NK-92 treated with Interleukin-12 subunit alpha and Interleukin-12 subunit beta, amount 100 ng/mL, for 24 hours (cell line): ENCODE measurements at regions not wholly inside any gene's neighbourhood (a gene's known extent, or its start where the extent isn't known, plus 50 kb on each side); places are given as distances from the start of the nearest gene placed in this dataset.

Experiments
- DNase-seq: peaks from one replicate; lab custom pipeline; 2025; lab: John Stamatoyannopoulos, UW

DNA sequence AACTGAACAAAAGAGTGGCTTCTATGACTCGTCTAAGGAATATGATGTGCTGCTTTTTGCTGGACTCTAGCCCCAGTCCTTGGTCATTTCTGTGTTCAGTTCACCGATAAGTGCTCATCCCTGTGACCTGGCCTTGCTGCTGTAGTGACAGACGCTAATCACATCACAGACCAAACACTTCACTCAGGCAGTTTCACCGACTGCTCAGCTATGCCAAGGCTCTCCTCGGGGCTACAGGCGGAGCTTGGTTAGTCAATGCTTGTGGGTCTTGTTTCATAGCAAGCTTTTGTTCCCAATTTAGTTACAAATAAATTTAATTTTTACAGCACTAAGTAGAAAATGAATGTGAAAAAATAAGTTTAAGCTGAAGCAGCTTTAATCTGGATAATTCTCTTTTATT is 190.8 kb upstream of the PRKCQ start:
- DNase-seq: no peak

DNA sequence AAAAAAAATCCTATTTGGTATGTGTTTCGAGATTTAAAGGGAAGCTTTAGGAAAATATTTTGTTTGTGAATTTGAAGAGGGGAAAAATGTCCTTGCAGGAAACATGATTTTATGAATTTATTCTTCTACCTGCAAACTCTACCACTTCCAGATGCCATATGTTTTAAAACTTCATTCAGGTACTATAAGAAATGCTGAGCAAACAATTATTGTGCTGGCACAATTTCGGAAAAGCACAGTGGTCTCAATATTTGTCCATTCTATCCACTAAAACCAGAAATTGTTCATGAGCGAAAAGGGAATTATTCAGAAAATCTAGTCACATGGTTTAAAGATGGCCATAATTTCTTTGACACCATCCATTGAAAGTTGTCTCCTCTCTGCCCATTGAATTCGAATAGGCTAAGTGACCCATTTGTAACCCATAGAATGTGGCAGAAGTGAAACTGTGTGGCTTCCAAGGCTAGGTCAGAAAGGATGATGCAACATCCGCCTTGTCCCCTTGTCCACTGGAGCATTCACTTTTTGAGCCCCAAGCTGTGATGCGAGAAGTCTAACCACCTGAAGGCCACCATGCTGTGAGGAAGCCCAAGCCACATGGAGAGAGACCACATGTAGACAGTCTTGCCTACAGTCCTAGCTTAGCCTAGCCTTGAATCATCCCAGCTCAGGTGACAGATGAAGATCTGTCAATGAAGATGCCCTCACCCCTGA is 189.8 kb upstream of the PRKCQ start:
- no peak for DNase-seq

DNA sequence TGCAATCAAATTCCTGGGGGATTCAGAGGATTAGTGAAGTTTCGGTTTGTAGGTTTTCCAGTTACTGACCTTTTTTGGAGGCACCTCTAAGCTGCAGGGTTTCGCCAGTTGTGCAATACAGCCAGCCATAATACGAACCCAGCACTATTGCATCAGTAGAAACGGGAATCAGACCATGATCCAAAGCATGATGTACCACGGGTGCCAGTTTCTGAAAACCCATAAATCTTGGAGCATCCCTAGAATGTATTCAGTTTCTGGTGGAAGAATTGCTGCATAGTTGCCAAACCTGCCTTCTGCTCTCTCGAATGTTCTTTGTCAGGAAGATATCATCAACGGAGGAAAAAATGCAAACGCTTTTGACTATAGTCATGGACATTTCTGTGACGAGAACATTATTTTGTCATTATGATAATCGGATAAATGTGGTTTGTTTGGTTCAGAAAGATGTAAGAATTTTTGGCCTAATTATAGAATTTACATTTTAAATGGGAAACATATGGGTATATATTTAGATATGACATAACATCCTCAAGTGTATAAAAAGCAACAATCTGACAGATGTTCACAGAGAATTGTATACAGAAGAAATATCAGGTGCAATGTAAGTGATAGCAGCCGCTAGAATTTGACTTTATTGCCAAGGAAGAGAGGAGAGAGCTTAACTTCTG is 186.2 kb upstream of the PRKCQ start:
- no peak for DNase-seq

DNA sequence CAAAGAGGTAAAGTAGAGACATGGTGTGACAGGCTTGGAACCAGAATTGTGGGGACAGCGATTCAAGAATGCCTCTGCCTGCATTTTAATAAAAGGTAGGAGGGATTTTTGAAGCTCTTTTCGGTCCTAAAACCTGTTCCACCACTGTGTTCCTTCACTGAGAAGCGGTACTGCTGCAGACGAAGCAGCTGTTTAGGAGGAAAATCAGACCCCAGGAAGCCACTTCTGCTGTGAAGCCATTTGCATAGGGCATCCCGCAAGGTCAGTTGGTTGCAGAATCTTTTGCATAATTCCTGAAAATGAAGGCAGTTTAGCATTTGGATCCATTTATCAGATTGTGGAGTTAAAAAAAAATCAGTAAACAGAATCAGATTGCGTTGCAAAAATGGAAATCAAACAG is 183.3 kb upstream of the PRKCQ start:
- DNase-seq: no peak

DNA sequence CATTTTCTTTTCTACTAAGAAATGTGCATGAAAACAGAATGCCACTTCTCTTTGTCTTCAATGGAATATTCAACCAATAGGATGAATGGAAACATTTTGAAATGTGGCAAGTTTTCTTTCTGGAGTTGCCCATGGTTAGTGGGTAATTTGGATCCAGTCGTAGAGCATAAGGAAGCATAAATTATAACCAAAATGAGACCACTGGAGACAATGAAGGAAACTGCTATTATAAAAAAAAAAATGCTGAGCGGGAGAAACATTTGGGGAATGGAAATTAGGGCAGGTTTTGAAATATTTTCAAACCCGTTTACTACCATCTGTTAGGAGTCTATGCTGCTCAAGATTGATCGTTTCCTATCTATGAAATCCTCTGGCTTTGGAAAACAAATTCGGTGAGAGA is 182.9 kb upstream of the PRKCQ start:
- no peak for DNase-seq

DNA sequence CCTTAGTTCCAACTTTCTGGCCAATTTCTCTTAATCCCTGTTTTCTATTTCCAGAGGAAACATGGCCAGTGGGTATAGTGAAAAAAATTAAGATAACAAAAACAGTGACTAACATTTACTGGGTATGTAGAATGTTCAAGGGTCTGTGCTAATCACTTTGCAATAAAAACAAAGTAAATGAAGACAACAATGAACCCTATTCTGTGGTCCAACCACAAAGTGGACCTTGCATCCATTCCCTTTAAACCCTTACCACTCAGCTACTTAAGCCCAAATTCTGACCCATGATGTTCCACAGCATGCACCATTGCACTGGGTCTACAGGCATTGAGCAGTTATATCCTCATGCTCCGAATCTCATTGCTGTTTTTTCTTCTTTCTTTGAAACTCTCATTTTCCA is 179.9 kb upstream of the PRKCQ start:
- DNase-seq: no peak

DNA sequence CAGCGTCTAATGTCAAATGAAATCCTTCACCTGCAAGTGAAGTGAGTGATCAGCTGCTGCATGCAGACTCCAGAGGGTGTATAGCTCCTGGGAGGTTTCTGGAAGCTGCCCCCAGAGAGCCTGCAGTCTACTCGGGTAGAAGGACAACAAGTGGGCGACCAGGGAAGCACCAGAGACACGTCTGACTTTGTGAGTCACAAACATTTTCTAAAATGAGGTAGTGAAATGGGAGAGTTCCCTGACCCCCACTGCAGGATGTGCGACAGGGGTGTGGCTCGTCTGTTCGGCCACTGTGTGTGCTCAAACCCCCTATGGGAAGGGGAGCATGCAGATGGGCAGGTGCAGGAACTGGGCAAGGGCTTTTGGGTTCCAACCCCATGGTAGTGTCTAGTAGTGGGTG is 177.1 kb upstream of the PRKCQ start:
- DNase-seq: no peak

DNA sequence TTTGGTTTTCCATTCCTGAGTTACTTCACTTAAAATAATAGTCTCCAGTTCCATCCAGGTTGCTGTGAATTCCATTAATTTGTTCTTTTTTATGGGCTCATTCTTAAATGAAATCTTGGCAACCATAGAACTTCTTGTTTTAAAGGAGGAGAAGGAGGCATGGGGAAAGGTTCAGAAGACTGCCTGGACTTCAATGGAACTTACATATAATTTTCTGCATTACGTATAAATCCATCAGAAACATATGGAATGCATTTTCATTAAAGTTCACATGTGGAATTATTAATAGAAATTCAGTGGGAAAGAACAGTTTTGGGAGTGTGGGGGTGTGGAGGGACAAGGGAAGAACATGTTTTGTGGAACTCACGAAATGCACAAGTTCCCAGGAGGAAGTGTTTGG is 176.6 kb upstream of the PRKCQ start:
- DNase-seq: no peak

DNA sequence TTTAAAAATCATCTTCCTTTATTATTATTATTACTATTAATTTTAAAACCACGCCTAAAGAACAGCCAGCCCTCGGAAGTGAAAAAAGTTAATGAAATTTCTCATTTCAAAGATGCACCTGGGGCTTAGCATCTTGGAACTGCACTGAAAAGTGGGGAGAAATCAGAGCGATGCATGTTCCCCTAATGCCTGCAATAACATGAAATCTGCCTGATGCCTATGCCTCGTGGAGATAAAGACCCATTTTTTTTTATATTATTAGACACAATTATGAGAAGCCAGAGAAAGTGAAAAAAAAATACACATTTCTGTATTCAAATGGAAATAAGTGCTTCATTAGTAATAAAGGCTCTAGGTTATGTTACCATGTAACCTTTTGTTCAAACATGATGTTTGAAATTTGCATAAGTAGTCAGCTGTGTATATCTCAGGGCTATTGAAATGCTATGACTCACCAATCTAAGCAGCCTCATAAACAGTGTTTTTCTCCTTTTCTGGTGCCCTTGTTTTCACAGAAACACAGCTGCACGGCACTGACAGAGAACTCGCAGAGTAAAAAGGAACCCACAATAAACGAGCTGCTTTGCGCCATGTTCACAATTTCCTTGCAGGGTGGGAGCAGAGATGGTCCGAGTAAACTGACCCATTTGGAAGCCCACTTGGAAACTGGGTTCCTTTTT is 175.8 kb upstream of the PRKCQ start:
- no peak for DNase-seq

DNA sequence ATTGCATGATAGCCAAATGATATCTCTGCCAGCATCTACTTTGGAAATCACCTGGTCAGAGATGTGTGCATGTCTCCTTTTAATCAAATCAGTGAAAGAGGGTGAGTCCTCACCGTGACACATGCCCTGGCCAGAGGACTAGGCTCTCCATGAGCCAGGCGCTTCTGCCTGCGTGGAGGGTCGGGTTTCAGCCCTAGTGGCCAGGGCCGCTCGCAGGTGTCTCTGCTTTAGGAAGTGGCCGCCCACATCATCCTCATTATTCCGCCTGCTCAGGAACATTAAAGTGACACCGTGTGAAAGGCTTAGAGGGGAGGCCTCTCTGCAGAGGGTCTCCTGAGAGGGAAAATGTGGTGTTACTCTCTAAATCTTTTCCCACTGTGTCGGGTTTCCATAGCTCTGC is 173.6 kb upstream of the PRKCQ start:
- DNase-seq: no peak

DNA sequence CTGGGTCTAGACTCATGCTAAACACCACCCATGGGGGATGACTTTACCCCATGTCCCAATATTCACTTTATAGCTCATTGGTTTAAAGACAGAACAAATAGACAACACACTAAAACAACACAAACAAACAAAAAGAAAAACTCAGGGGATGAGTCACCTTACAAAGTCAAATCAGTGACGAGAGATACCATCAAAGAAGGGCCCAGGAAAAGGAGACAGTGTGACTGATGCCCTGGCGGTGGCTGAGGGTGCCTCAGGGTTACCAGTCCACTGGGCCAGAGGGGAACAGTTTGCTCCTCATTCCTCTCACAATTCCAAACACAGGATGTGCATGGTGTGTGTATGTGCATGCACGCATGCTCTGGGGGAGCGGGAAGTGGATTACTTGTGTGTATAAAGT is 171.3 kb upstream of the PRKCQ start:
- DNase-seq: no peak

DNA sequence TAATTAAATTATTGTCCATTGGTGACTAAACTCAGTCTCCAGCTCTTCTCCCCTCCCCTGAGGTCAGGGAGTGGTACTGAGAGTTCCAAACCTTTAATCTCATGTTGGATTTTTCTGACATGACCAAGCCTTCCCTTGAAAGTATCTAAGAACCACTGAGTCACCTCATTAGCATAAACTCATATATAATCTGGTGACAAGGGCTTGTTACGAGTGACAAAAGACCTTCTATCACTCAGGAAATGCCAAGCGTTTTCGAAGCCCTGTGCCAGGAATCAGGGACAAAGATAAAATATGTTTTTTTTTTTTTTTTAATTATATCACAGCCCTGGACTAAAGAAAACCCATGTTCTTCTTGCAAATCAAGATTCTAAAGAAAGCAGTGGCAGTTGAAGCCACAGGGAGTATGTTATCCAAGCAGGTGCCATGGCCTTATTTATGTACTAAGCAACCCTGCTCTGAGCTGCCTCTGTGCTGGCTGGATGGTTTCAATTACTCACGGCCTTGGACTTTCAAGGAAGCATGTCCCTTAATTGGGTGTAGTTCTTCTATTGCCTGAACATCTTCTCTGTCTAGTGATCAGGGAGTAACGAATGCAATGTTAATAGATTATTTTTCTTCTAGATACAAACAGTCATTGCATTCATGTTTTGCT is 169.0 kb upstream of the PRKCQ start:
- DNase-seq: no peak

DNA sequence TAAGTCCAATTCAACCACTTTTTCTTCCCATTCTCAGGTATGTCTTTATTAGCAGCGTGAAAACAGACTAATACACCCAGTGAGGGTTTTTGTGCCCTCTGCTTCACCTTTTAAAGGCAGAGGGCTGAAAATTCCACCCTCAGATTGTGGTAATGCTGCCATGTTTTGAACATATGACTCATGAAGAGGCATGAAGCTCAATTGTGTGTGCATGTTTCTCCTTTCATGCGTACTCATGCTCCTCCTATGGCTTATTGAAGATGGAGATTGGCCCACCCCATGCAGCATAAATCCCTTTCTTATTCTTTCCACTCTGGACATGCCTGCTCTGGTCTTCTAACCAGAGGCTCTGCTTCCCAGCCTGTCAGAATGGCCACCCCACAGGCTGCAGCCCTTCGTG is 168.0 kb upstream of the PRKCQ start:
- no peak for DNase-seq

DNA sequence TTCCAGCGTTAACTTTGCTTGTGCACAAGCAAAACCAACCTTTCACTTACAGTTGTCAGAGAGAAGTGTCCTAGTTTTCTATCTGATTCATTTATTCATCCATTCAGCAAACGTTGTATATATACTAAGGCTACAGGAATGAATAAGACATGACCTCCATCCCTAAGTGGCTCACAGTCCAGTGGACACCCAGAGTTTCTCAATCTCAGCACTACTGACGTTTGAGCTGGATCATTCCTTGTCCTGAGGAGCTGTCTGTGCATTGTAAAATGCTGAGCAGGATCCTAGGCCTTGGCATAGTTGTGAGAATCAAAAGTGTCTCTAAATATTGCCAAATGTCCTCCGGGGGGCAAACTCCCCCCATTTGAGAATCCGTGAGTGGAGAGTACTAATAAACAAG is 166.7 kb upstream of the PRKCQ start:
- DNase-seq: no peak

DNA sequence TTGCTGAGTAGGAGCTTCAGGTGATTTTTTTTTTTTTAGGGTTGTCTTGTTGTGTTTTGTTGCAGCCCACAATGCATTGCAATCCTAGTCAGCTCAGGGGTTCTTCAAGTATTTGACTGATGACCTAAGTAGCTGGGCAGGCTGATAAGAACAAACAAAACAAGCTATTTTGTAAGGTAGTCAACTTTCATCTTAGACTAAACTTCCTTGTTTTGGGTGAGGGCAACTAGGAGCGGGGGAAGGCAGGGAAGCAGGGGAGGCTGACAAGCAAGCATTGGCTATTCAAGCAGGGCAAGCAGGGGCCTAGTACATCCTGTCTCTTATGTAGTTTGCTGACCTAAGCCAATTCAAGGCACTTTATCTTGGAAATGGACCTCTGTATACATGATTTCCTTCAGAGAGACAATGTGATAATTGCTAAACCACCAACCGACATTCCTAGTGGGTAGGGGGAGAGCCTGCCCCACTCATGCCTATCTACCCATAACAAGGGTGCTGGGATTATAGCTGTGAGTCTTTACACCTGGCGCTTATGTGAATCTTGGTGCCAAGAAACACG is 163.3 kb upstream of the PRKCQ start:
- DNase-seq: no peak

DNA sequence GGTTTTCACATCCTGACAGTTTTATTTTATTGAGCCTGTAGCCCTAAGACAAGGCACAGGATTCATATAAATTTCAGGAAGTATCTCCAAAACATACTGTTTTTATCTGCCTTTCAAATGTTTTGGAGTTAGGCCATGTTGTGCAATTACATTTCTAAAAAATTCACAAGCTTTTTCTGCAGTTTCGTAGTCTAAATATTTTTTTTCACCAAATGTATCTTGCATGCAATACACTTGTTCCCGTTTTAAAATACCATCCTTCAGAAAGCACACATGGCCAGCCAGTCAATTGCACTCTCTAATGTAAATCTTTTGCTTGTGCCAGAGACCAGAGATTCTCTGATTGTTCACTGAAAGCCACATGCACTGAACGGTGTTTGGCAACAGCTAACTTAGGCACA is 161.5 kb upstream of the PRKCQ start:
- no peak for DNase-seq

DNA sequence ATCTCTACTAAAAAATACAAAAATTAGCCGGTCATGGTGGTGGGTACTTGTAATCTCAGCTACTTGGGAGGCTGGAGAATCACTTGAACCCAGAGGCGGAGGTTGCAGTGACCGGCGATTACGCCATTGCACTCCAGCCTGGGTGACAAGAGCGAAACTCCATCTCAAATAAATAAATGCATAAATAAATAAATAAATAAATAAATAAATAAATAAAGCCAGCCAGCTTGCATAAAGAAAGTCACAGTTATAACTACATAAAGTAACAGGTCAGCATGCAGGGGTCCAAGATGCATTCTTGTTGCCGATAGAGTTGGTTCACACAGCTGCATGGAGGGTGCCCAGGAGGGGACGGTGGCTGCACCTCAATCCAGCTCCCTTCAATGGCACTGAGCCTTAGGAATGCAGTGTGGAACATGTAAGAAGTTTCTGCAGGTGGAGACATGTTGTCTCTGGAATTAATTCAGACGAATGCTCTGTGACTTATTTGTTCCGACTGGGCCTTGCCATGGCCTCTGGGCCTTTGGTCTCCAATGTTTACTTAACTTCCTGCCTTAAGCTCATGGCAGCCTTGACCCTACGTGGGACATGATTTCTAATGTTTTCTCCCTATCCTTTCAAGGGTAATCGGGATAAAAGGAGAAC is 159.6 kb upstream of the PRKCQ start:
- no peak for DNase-seq

DNA sequence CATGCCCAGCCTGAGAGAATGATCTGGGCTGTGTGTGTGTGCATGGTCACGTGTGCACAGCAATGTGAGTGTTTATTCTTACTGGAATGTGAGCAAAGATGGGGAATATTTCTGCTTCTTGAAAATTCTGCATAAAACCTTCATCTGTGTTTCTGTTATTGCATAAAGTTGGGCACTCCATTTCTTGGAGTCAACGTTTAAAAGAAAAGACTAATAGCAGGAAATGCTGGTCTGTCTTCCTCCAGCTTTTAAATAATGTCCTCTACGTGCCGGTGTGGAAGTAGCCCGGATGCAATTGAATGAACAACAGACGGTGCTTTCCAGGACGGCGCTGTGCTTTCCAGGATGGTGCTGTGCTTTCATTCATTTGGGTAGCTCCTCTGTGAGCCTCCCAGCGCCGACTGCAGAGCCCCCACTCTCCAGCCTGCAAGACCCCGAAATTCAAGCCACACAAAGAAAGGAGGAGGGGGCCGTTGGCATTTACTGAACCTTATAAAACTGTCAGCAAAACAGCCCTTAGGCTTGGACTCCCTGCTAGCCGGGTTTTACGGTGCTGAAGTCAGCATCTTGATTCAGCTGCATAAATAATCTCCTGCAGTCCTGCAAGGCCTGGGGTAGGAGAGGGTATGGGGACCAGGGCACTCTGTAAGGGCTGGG is 158.2 kb upstream of the PRKCQ start:
- DNase-seq: no peak

DNA sequence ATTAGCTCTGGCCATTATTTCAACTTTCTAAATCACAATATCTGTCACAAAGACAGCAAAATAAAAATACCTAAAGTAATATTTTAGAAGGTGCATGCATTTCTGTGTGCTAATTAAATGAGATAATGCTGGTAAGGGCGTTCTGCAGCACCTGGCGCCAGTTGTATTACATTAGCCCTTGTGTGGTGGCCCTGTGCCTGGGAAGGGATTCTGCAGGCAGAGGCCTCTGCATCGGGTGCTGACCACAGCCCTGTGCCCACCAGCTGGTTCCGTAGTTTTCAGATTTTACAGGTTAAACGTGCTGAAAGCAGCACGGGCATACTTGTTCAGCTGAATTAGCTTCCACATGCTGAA is 157.7 kb upstream of the PRKCQ start:
- DNase-seq: no peak

DNA sequence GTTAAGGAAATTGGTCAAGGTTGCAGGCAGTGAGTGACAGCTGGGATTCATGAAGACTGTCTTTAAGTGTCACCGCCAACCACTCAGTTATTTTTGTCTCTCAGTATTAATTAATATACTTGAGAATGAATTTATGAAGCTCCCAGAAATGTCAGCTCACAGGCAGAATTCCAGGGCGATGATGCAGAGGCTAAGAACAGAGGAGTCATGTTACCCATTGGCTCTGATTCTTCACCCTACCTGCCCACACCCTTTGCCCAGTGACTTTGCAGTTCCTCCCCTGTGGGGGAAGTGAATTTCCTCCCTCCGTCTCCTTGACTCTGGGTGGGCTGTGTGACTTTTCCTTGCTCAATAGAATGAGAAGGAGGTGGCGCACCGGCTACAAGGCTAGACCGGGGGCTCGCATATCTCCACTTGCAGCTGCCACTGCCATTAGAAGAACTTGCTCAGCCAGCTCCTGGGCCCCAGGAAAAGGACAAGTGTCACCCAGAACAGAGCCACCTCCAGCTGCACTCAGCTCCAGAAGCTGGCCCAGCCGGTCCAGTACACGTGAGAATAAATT is 157.1 kb upstream of the PRKCQ start:
- no peak for DNase-seq

DNA sequence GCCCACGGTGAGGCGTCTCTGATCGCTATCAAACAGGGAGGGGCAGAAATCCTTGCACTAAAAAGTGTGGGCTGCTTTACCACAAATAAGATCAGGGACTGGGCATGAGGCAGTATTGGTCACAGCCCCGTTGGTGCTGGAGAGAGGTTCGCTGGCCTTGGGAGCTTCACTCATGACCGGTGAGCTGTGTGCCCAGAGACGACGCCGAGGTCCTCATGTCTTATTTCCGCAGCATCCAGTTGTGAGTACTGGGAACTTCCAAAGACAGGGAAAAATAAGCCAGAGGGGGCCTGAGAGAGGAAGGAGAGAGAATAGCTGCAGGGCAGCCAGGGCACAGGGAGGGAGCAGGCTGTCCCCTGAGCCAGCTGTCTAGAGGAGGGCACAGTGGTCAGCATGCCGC is 154.2 kb upstream of the PRKCQ start:
- no peak for DNase-seq
